ENCODE measurements at regions not wholly inside any gene's neighbourhood (a gene's known extent, or its start where the extent isn't known, plus 50 kb on each side); places are given as distances from the start of the nearest gene placed in this dataset.
"Not testable (repeated sequence)": the region's sequence is repeated elsewhere in the genome, so short reads cannot be mapped to it uniquely, and the experiment has no call there.

DNA sequence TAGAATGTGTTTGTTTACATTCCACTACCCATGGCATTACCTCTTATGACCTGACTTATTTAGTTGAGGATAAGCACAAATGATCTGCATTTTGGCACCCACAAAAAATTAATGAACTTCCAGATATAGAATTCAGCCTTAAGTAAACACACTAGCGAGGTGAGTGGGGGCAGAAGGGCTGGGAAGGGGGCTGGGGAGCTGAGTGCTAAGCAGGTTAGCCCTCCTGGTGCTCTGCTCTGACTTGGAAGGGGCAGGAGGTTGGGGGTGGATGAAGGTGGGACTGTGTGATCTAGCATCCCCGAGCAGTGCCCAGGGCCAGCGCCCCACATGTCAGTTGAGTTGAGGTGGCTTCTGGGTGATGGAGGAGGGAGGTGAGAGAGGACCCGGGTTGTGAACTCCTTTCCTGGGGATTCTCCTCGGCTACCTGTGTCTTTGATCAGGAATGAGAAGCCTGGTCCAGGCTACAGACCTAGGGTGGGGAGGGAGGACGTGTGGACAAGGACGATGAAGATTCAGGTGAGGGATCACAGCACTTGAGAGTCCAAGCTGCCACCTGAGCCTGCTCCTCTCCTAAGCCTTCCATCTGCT lies 178.6 kb upstream of the SMAD3 start:
- DNase-seq: no peak
- H3K4me1 ChIP-seq: peaks cover 3% of the 10 kb centered on the region; the same call in 1 of the 2 replicates

GRCh38 chr15:66889298-66889697 lies 176.1 kb upstream of the SMAD3 start:
- H3K4me1 ChIP-seq; H3K36me3 ChIP-seq; H3K9me3 ChIP-seq; H3K4me3 ChIP-seq (ENCODE audit: low read depth, low read length); DNase-seq; H3K27me3 ChIP-seq: not testable (repeated sequence)

More for the DNA sequence above, 178.6 kb upstream of the SMAD3 start:
- Histone ChIP-seq H3K36me3 (no peaks in the 10 kb centered on the region), H3K9me3 (no peaks in the 10 kb centered on the region), H3K27me3 (no peaks in the 10 kb centered on the region), H3K4me3 (ENCODE audit: low read depth, low read length) (no peak overlapping the region)
- TF ChIP-seq, protein P1, sequence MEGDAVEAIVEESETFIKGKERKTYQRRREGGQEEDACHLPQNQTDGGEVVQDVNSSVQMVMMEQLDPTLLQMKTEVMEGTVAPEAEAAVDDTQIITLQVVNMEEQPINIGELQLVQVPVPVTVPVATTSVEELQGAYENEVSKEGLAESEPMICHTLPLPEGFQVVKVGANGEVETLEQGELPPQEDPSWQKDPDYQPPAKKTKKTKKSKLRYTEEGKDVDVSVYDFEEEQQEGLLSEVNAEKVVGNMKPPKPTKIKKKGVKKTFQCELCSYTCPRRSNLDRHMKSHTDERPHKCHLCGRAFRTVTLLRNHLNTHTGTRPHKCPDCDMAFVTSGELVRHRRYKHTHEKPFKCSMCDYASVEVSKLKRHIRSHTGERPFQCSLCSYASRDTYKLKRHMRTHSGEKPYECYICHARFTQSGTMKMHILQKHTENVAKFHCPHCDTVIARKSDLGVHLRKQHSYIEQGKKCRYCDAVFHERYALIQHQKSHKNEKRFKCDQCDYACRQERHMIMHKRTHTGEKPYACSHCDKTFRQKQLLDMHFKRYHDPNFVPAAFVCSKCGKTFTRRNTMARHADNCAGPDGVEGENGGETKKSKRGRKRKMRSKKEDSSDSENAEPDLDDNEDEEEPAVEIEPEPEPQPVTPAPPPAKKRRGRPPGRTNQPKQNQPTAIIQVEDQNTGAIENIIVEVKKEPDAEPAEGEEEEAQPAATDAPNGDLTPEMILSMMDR (IDR thresholded peaks at IDR 0.05; ENCODE audit: low read depth, low read length): no peak

DNA sequence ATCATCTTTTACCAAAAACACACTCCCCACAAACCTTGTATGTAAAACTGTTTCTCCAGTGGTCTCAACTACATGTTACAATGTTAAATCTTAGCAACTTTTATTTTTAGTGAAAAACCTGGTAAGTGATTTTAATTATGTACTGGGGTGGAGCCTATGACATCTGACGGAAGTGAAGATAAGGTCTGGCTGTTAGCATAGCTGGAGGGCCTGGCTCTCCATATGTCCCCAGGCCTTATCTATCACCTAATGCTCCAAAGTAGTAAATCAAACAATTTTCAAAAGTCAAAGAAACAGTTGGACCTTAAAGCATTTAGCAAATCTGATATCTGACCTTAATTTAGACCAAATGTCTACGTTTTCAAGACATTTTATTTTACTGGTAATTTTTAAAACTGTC lies 173.6 kb upstream of the SMAD3 start:
- H3K36me3 ChIP-seq: no peaks in the 10 kb centered on the region
- peaks cover 3% of the 10 kb centered on the region; the same call in 1 of the 2 replicates for H3K4me1 ChIP-seq
- no peaks in the 10 kb centered on the region for H3K9me3 ChIP-seq
- peak; percentile 32 for DNase-seq
- H3K27me3 ChIP-seq: no peaks in the 10 kb centered on the region
- H3K4me3 ChIP-seq (ENCODE audit: low read depth, low read length): no peak overlapping the region
- TF ChIP-seq, protein P1 (IDR thresholded peaks at IDR 0.05; ENCODE audit: low read depth, low read length): no peak

DNA sequence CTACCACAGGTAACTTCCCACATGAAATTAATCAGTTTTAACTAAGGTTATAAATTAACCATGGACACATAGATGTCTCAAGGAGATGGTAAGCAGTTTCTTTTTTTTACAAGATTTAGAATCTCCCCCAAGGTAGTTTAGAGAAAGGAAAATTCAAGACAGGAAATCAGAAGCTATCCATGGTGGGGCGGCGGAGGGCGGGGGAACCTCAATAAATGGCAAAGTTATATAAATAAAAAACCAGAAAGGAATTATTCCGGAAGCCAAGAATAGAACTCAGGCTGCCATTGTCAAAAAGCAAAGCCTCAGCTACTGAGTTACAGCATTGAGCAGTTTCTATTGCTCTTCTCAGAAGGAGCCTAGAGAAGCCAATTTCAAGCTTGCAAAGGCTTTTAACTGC lies 172.1 kb upstream of the SMAD3 start:
- no peaks in the 10 kb centered on the region for H3K36me3 ChIP-seq
- H3K27me3 ChIP-seq: no peaks in the 10 kb centered on the region
- H3K9me3 ChIP-seq: no peaks in the 10 kb centered on the region
- H3K4me1 ChIP-seq: peaks cover 3% of the 10 kb centered on the region
- H3K4me3 ChIP-seq (ENCODE audit: low read depth, low read length): no peak overlapping the region
- DNase-seq: no peak
- TF ChIP-seq, protein P1 (IDR thresholded peaks at IDR 0.05; ENCODE audit: low read depth, low read length): no peak

- no peak for DNase-seq
- H3K4me1 ChIP-seq: peaks cover 3% of the 10 kb centered on the region
- H3K27me3 ChIP-seq: no peaks in the 10 kb centered on the region
- no peak overlapping the region for H3K4me3 ChIP-seq (ENCODE audit: low read depth, low read length)
- H3K36me3 ChIP-seq: no peaks in the 10 kb centered on the region
- TF ChIP-seq, protein P1 (IDR thresholded peaks at IDR 0.05; ENCODE audit: low read depth, low read length): no peak
- H3K9me3 ChIP-seq: no peaks in the 10 kb centered on the region
These were observed 171.0 kb upstream of the SMAD3 start for GRCh38 chr15:66894363-66894762.

- TF ChIP-seq, protein P1 (IDR thresholded peaks at IDR 0.05; ENCODE audit: low read depth, low read length): no peak
- Histone ChIP-seq H3K27me3 (no peaks in the 10 kb centered on the region), H3K9me3 (no peaks in the 10 kb centered on the region), H3K36me3 (no peaks in the 10 kb centered on the region), H3K4me1 (peaks cover 3% of the 10 kb centered on the region), H3K4me3 (ENCODE audit: low read depth, low read length) (no peak overlapping the region)
- DNase-seq: no peak
These were observed 170.2 kb upstream of the SMAD3 start for GRCh38 chr15:66894986-66895780.

All from BE2C (cell line).